ENCODE measurements at regions not wholly inside any gene's neighbourhood (a gene's known extent, or its start where the extent isn't known, plus 50 kb on each side); places are given as distances from the start of the nearest gene placed in this dataset.
"Not testable (repeated sequence)": the region's sequence is repeated elsewhere in the genome, so short reads cannot be mapped to it uniquely, and the experiment has no call there.

- TF ChIP-seq CEBPB (IDR thresholded peaks at IDR 0.05; ENCODE audit: borderline replicate concordance in 1 of 2, low read depth in 2 of 2, low read length in 2 of 2) = no peak
- Histone ChIP-seq H3K79me2 (ENCODE audit: control insufficient read depth, insufficient read depth, low read length) (no peaks in the 10 kb centered on the region), H3K9me3 (replicated peaks; ENCODE audit: control insufficient read depth, insufficient read depth, low read length) (no peaks in the 10 kb centered on the region; the same call in 2 of the 3 replicates), H3K9ac (ENCODE audit: control insufficient read depth, insufficient read depth, low read length) (no peak overlapping the region), H3K4me2 (ENCODE audit: control insufficient read depth, insufficient read depth) (no peak overlapping the region), H3K27ac (ENCODE audit: control insufficient read depth, insufficient read depth) (no peak overlapping the region), H4K20me1 (ENCODE audit: control insufficient read depth, insufficient read depth) (no peaks in the 10 kb centered on the region), H3K27me3 (replicated peaks in 1 of 2; ENCODE audit: control insufficient read depth in 2 of 2, insufficient read depth in 2 of 2, low read length in 1 of 2) (no peaks in the 10 kb centered on the region), H3K4me1 (ENCODE audit: control insufficient read depth, insufficient read depth, low read length) (no peaks in the 10 kb centered on the region), H3K4me3 (no peak overlapping the region), H2AFZ (ENCODE audit: control insufficient read depth, low read depth, low read length) (no peak overlapping the region), H3K36me3 (ENCODE audit: control insufficient read depth in 2 of 2, insufficient read depth in 2 of 2, low read length in 1 of 2) (no peaks in the 10 kb centered on the region)
- WGBS (ENCODE audit: insufficient coverage, insufficient replicate concordance, low lambda C conversion rate, missing lambda C conversion rate) = 43% methylated on average over 5 of the region's 5 CpGs
- BruUV-seq (replicated peaks) = no TSS peak
- intact Hi-C loops (cut with micrococcal nuclease; ENCODE audit: unreplicated experiment) (no loop called here), in situ Hi-C loops (cut with MboI) (no loop called here)
- no peak for DNase-seq (ENCODE audit: low read depth, low spot score)
- ChIA-PET POLR2A (no interaction called here), SMC1A (ENCODE audit: uncharacterized antibody, unreplicated experiment) (interaction anchor here (0.7 kb wide), 1 partner anchor 64 kb away, joined by 3 read pairs; no protein-coding TSS in a partner anchor), CTCF (no interaction called here), RAD21 (ENCODE audit: unreplicated experiment) (no interaction called here)
- no peak for FAIRE-seq
- no peak for ATAC-seq
Observed at GRCh38 chr7:16945372-16945771, 63.6 kb upstream of the AGR3 start.

GRCh38 chr7:16948110-16948509, 66.3 kb upstream of the AGR3 start:
- CTCF ChIA-PET; H2AFZ ChIP-seq (ENCODE audit: control insufficient read depth, low read depth, low read length); H3K27me3 ChIP-seq (replicated peaks in 1 of 2; ENCODE audit: control insufficient read depth in 2 of 2, insufficient read depth in 2 of 2, low read length in 1 of 2); H3K79me2 ChIP-seq (ENCODE audit: control insufficient read depth, insufficient read depth, low read length); H3K4me3 ChIP-seq; H3K4me1 ChIP-seq (ENCODE audit: control insufficient read depth, insufficient read depth, low read length); ATAC-seq; H3K4me2 ChIP-seq (ENCODE audit: control insufficient read depth, insufficient read depth); H3K9ac ChIP-seq (ENCODE audit: control insufficient read depth, insufficient read depth, low read length); in situ Hi-C loops (cut with MboI); H3K27ac ChIP-seq (ENCODE audit: control insufficient read depth, insufficient read depth); SMC1A ChIA-PET (ENCODE audit: uncharacterized antibody, unreplicated experiment); H3K36me3 ChIP-seq (ENCODE audit: control insufficient read depth in 2 of 2, insufficient read depth in 2 of 2, low read length in 1 of 2); H4K20me1 ChIP-seq (ENCODE audit: control insufficient read depth, insufficient read depth); FAIRE-seq; DNase-seq (ENCODE audit: low read depth, low spot score); BruUV-seq (replicated peaks); RAD21 ChIA-PET (ENCODE audit: unreplicated experiment); intact Hi-C loops (cut with micrococcal nuclease; ENCODE audit: unreplicated experiment); H3K9me3 ChIP-seq (replicated peaks; ENCODE audit: control insufficient read depth, insufficient read depth, low read length); POLR2A ChIA-PET: not testable (repeated sequence)
- WGBS (ENCODE audit: insufficient coverage, insufficient replicate concordance, low lambda C conversion rate, missing lambda C conversion rate) = 39% methylated on average over 4 of the region's 4 CpGs
